GM23338 (cell line): ENCODE measurements at regions not wholly inside any gene's neighbourhood (a gene's known extent, or its start where the extent isn't known, plus 50 kb on each side); places are given as distances from the start of the nearest gene placed in this dataset.

ENCODE experiments used
- ATAC-seq: fragments of 200-7000 bp; cut with Tn5 transposase; 3 replicates; pipeline ENCODE4 v1.9.1; 2020
- DNase-seq: peaks from one replicate; pipeline ENCODE4 v3.0.0-alpha.2; 2015; ENCODE audit warnings: low spot score
- H2AFZ ChIP-seq: fragments of 200-600 bp; sonication (generic); 2 replicates; pipeline ENCODE4 v1.8.0; 2016; ENCODE audit warnings: antibody characterized with exemption, mild to moderate bottlenecking, moderate library complexity
- H3F3A ChIP-seq: fragments of 200-600 bp; sonication (generic); replicated peaks from 2 replicates; pipeline ENCODE4 v1.8.0; 2017; ENCODE audit warnings: antibody characterized with exemption, mixed run types, low read depth
- H3K27ac ChIP-seq: fragments of 200-600 bp; sonication (generic); 2 replicates; pipeline ENCODE4 v1.6.1; 2016; ENCODE audit warnings: low read depth
- H3K27me3 ChIP-seq: fragments of 200-600 bp; sonication (generic); 2 replicates; pipeline ENCODE4 v1.8.0; 2016; ENCODE audit warnings: mild to moderate bottlenecking, mixed run types, moderate library complexity; ENCODE audit not compliant: insufficient read depth
- H3K36me3 ChIP-seq: fragments of 200-600 bp; sonication (generic); 2 replicates; pipeline ENCODE4 v1.8.0; 2016; ENCODE audit warnings: mild to moderate bottlenecking; ENCODE audit not compliant: insufficient read depth
- H3K4me1 ChIP-seq: fragments of 200-600 bp; sonication (generic); 2 replicates; pipeline ENCODE4 v1.8.0; 2016; ENCODE audit warnings: mild to moderate bottlenecking, moderate library complexity; ENCODE audit not compliant: insufficient read depth
- H3K4me2 ChIP-seq: fragments of 200-600 bp; sonication (generic); 2 replicates; pipeline ENCODE4 v1.7.1; 2017; ENCODE audit warnings: mixed run types
- H3K4me3 ChIP-seq: fragments of 200-600 bp; sonication (generic); 2 replicates; pipeline ENCODE4 v1.6.1; 2016; ENCODE audit warnings: mixed run types
- H3K79me2 ChIP-seq: fragments of 200-600 bp; sonication (generic); replicated peaks from 2 replicates; pipeline ENCODE4 v1.8.0; 2017; ENCODE audit warnings: mild to moderate bottlenecking; ENCODE audit not compliant: insufficient read depth
- H3K9me2 ChIP-seq: fragments of 200-600 bp; sonication (generic); 2 replicates; pipeline ENCODE4 v1.8.0; 2017; ENCODE audit not compliant: insufficient read depth
- H4K20me1 ChIP-seq: fragments of 200-600 bp; sonication (generic); replicated peaks from 2 replicates; pipeline ENCODE4 v1.8.0; 2017; ENCODE audit warnings: mild to moderate bottlenecking; ENCODE audit not compliant: insufficient read depth
- H3K27ac Mint-ChIP-seq: 2 replicates; pipeline ENCODE4 v1.8.0; 2020; ENCODE audit warnings: inconsistent platforms, mild to moderate bottlenecking, moderate library complexity, mixed read lengths
- H3K27me3 Mint-ChIP-seq: 3 replicates; pipeline ENCODE4 v1.8.0; 2022; ENCODE audit warnings: low read depth, mild to moderate bottlenecking, moderate library complexity, mixed read lengths, inconsistent platforms; ENCODE audit not compliant: insufficient read depth, poor library complexity
- H3K36me3 Mint-ChIP-seq: 3 replicates; pipeline ENCODE4 v1.8.0; 2021; ENCODE audit warnings: low read depth, mild to moderate bottlenecking, inconsistent platforms, moderate library complexity, mixed read lengths
- H3K4me1 Mint-ChIP-seq: 3 replicates; pipeline ENCODE4 v1.8.0; 2020; ENCODE audit warnings: mild to moderate bottlenecking, inconsistent platforms, mixed read lengths
- H3K4me3 Mint-ChIP-seq: 3 replicates; pipeline ENCODE4 v1.8.0; 2021; ENCODE audit warnings: moderate library complexity, mild to moderate bottlenecking, inconsistent platforms, mixed read lengths
- H3K9me3 Mint-ChIP-seq: 3 replicates; pipeline ENCODE4 v1.8.0; 2020; ENCODE audit warnings: moderate library complexity, mild to moderate bottlenecking, inconsistent platforms, mixed read lengths
- CREB1 ChIP-seq: fragments of 250-450 bp; sonication (Bioruptor Pico); IDR thresholded peaks from 2 replicates; pipeline ENCODE4 v1.5.0; 2020; ENCODE audit warnings: low read depth, mild to moderate bottlenecking, moderate library complexity
- EZH2 ChIP-seq: fragments of 200-600 bp; sonication (generic); IDR thresholded peaks from one replicate; pipeline ENCODE4 v1.8.0; 2017; ENCODE audit warnings: antibody characterized with exemption, mild to moderate bottlenecking, low read depth; ENCODE audit not compliant: unreplicated experiment
- JUNB ChIP-seq: IDR thresholded peaks from one replicate; pipeline ENCODE4 v1.6.1; 2016; ENCODE audit warnings: antibody characterized with exemption; ENCODE audit not compliant: unreplicated experiment
- NANOG ChIP-seq: IDR thresholded peaks from 2 replicates; pipeline ENCODE4 v1.6.1; 2016; ENCODE audit warnings: antibody characterized with exemption, borderline replicate concordance
- TF ChIP-seq, protein P1 (sequence below): fragments of 250-450 bp; sonication (Bioruptor Pico); IDR thresholded peaks from 2 replicates; pipeline ENCODE4 v1.5.0; 2020; ENCODE audit warnings: mild to moderate bottlenecking, moderate library complexity

DNA sequence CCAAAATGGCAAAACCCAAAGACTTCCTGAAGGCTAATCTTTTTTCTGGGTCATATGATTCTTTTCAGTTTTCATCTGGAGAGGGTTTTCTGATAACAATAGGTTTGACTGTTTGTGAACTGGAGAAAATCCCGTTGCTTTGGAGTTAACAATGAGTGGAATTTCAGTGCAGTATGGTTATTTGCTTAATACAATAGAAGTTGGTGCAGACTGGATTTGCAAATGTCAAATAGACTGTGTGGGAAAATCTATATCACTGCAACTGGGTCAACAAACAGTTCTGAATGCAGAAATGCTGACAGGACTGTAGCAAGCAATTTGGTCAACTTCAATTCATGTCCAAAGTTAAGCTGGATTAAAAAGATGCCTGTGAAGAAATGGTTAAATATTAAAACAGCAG lies 267.5 kb upstream of the ARGLU1 start (continued):
- TF ChIP-seq, protein P1, sequence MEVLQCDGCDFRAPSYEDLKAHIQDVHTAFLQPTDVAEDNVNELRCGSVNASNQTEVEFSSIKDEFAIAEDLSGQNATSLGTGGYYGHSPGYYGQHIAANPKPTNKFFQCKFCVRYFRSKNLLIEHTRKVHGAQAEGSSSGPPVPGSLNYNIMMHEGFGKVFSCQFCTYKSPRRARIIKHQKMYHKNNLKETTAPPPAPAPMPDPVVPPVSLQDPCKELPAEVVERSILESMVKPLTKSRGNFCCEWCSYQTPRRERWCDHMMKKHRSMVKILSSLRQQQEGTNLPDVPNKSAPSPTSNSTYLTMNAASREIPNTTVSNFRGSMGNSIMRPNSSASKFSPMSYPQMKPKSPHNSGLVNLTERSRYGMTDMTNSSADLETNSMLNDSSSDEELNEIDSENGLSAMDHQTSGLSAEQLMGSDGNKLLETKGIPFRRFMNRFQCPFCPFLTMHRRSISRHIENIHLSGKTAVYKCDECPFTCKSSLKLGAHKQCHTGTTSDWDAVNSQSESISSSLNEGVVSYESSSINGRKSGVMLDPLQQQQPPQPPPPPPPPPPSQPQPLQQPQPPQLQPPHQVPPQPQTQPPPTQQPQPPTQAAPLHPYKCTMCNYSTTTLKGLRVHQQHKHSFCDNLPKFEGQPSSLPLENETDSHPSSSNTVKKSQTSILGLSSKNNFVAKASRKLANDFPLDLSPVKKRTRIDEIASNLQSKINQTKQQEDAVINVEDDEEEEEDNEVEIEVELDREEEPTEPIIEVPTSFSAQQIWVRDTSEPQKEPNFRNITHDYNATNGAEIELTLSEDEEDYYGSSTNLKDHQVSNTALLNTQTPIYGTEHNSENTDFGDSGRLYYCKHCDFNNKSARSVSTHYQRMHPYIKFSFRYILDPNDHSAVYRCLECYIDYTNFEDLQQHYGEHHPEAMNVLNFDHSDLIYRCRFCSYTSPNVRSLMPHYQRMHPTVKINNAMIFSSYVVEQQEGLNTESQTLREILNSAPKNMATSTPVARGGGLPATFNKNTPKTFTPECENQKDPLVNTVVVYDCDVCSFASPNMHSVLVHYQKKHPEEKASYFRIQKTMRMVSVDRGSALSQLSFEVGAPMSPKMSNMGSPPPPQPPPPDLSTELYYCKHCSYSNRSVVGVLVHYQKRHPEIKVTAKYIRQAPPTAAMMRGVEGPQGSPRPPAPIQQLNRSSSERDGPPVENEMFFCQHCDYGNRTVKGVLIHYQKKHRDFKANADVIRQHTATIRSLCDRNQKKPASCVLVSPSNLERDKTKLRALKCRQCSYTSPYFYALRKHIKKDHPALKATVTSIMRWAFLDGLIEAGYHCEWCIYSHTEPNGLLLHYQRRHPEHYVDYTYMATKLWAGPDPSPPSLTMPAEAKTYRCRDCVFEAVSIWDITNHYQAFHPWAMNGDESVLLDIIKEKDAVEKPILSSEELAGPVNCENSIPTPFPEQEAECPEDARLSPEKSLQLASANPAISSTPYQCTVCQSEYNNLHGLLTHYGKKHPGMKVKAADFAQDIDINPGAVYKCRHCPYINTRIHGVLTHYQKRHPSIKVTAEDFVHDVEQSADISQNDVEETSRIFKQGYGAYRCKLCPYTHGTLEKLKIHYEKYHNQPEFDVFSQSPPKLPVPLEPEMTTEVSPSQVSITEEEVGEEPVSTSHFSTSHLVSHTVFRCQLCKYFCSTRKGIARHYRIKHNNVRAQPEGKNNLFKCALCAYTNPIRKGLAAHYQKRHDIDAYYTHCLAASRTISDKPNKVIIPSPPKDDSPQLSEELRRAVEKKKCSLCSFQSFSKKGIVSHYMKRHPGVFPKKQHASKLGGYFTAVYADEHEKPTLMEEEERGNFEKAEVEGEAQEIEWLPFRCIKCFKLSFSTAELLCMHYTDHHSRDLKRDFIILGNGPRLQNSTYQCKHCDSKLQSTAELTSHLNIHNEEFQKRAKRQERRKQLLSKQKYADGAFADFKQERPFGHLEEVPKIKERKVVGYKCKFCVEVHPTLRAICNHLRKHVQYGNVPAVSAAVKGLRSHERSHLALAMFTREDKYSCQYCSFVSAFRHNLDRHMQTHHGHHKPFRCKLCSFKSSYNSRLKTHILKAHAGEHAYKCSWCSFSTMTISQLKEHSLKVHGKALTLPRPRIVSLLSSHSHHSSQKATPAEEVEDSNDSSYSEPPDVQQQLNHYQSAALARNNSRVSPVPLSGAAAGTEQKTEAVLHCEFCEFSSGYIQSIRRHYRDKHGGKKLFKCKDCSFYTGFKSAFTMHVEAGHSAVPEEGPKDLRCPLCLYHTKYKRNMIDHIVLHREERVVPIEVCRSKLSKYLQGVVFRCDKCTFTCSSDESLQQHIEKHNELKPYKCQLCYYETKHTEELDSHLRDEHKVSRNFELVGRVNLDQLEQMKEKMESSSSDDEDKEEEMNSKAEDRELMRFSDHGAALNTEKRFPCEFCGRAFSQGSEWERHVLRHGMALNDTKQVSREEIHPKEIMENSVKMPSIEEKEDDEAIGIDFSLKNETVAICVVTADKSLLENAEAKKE (CRISPR knock-in tag) = no peak
- TF ChIP-seq EZH2 (no peak), CREB1 (no peak)

DNA sequence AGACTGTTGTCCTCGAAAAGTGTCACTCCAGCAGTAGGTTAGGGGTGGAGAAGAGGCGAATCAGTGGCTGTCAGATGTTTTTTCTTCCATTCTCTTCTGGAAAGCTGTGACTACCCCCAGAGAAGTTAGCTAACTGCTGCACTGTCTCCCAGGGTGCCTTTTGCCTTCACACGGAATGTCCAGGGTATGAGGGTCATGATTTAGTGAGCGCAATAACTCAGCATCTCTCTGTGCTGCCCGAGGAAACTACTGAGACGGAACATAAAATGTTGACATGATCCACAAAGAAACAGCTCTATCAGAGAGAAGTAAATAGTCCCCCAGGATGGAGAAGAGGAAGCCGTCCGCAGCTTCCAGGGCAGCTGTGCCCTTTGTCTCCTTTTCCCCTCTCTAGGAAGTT lies 254.0 kb upstream of the ARGLU1 start:
- H3K4me1 ChIP-seq = peaks cover 9% of the 10 kb centered on the region
- no peaks in the 10 kb centered on the region for H3K9me2 ChIP-seq
- H3K4me1 Mint-ChIP-seq = peaks cover 23% of the 10 kb centered on the region
- H3K27ac ChIP-seq = no peak overlapping the region
- H3K27ac Mint-ChIP-seq = no peak overlapping the region
- no peak overlapping the region for H3K4me3 ChIP-seq
- no peaks in the 10 kb centered on the region for H3K27me3 ChIP-seq
- ATAC-seq = no peak
- no peak overlapping the region for H3K4me2 ChIP-seq
- H3K79me2 ChIP-seq = no peaks in the 10 kb centered on the region
- H3K4me3 Mint-ChIP-seq = no peak overlapping the region
- peaks cover 4% of the 10 kb centered on the region; the same call in 1 of the 3 replicates for H3K9me3 Mint-ChIP-seq
- H4K20me1 ChIP-seq = no peaks in the 10 kb centered on the region
- no peaks in the 10 kb centered on the region for H3F3A ChIP-seq
- H2AFZ ChIP-seq = peak overlapping the region; percentile 84
- no peaks in the 10 kb centered on the region for H3K36me3 ChIP-seq
- H3K36me3 Mint-ChIP-seq = no peaks in the 10 kb centered on the region
- no peak for TF ChIP-seq NANOG
- no peak for TF ChIP-seq JUNB
- TF ChIP-seq CREB1 = no peak
- DNase-seq = no peak
- peaks cover 2% of the 10 kb centered on the region for H3K27me3 Mint-ChIP-seq
